BJ (cell line): ENCODE measurements at regions not wholly inside any gene's neighbourhood (a gene's known extent, or its start where the extent isn't known, plus 50 kb on each side); places are given as distances from the start of the nearest gene placed in this dataset.
A peak's percentile ranks its signal among the peaks of the same experiment; 100 is the strongest.

ENCODE experiments used
- CTCF ChIA-PET: fragments of 350-600 bp; formaldehyde crosslinking; extraction: SDS; loops from one replicate; lab custom pipeline; 2021; ENCODE audit warnings: antibody characterized with exemption, inconsistent platforms; lab: Yijun Ruan, JAX
- POLR2A ChIA-PET: fragments of 300-600 bp; sonication (Branson Sonifier 250); formaldehyde crosslinking; extraction: SDS; loops from one replicate; lab custom pipeline; 2021; ENCODE audit warnings: antibody characterized with exemption; lab: Charles Lee
- DNase-seq: peaks from one replicate; pipeline ENCODE4 v3.0.0-alpha.2; 2011; ENCODE audit warnings: low read depth
- H3K27me3 ChIP-seq: 2 replicates; pipeline ENCODE4 v1.6.0; 2011; ENCODE audit warnings: low read length; ENCODE audit not compliant: control insufficient read depth, insufficient read depth
- H3K36me3 ChIP-seq: 2 replicates; pipeline ENCODE4 v1.5.1; 2011; ENCODE audit warnings: low read length; ENCODE audit not compliant: control insufficient read depth, insufficient read depth
- H3K4me3 ChIP-seq: 2 replicates; pipeline ENCODE4 v1.5.1; 2011; ENCODE audit warnings: low read depth, mild to moderate bottlenecking, control low read depth, low read length
- CTCF ChIP-seq: IDR thresholded peaks from 2 replicates; pipeline ENCODE4 v1.5.1; 2011; ENCODE audit warnings: low read depth, mild to moderate bottlenecking, control low read depth, inconsistent platforms, low read length, moderate library complexity; ENCODE audit not compliant: insufficient read depth

GRCh38 chr9:18238254-18238653 is 235.7 kb upstream of the ADAMTSL1 start:
- TF ChIP-seq CTCF: no peak
- peaks cover 2% of the 10 kb centered on the region; the same call in 1 of the 2 replicates for H3K27me3 ChIP-seq
- no peaks in the 10 kb centered on the region for H3K36me3 ChIP-seq
- no peak overlapping the region for H3K4me3 ChIP-seq
- DNase-seq: no peak
- POLR2A ChIA-PET: no interaction called here
- CTCF ChIA-PET: interaction anchor here (0.6 to 2.1 kb wide), 4 partner anchors 16 to 771 kb away, joined by 3 to 4 read pairs (median 3); no protein-coding TSS in a partner anchor

- H3K36me3 ChIP-seq: no peaks in the 10 kb centered on the region
- POLR2A ChIA-PET: no interaction called here
- CTCF ChIA-PET: interaction anchor here (1.2 to 2.1 kb wide), 2 partner anchors 16 to 741 kb away, joined by 3 to 4 read pairs; no protein-coding TSS in a partner anchor
- DNase-seq: peak; percentile 33
- no peak for TF ChIP-seq CTCF
- H3K27me3 ChIP-seq: peaks cover 1% of the 10 kb centered on the region; the same call in 1 of the 2 replicates
- H3K4me3 ChIP-seq: no peak overlapping the region
Measured at GRCh38 chr9:18238752-18239447, 235.1 kb upstream of the ADAMTSL1 start.

- H3K36me3 ChIP-seq: no peaks in the 10 kb centered on the region
- ChIA-PET POLR2A (no interaction called here), CTCF (no interaction called here)
Measured at GRCh38 chr9:18240213-18240612, 233.7 kb upstream of the ADAMTSL1 start.

GRCh38 chr9:18245911-18246310 is 228.0 kb upstream of the ADAMTSL1 start:
- ChIA-PET CTCF (no interaction called here), POLR2A (no interaction called here)
- no peak for DNase-seq

More at GRCh38 chr9:18240213-18240612, 233.7 kb upstream of the ADAMTSL1 start:
- TF ChIP-seq CTCF: no peak
- Histone ChIP-seq H3K27me3 (no peaks in the 10 kb centered on the region), H3K4me3 (no peak overlapping the region)
- DNase-seq: no peak

More at GRCh38 chr9:18245911-18246310, 228.0 kb upstream of the ADAMTSL1 start:
- TF ChIP-seq CTCF: peak; percentile 61
- Histone ChIP-seq H3K4me3 (no peak overlapping the region), H3K36me3 (no peaks in the 10 kb centered on the region), H3K27me3 (no peaks in the 10 kb centered on the region)
